ENCODE measurements at regions not wholly inside any gene's neighbourhood (a gene's known extent, or its start where the extent isn't known, plus 50 kb on each side); places are given as distances from the start of the nearest gene placed in this dataset.

GRCh38 chr10:59109826-59110225, 66.6 kb upstream of the PHYHIPL start:
- TF ChIP-seq POLR2AphosphoS5 (IDR thresholded peaks at IDR 0.05), result no peak
- TF ChIP-seq, protein P1, sequence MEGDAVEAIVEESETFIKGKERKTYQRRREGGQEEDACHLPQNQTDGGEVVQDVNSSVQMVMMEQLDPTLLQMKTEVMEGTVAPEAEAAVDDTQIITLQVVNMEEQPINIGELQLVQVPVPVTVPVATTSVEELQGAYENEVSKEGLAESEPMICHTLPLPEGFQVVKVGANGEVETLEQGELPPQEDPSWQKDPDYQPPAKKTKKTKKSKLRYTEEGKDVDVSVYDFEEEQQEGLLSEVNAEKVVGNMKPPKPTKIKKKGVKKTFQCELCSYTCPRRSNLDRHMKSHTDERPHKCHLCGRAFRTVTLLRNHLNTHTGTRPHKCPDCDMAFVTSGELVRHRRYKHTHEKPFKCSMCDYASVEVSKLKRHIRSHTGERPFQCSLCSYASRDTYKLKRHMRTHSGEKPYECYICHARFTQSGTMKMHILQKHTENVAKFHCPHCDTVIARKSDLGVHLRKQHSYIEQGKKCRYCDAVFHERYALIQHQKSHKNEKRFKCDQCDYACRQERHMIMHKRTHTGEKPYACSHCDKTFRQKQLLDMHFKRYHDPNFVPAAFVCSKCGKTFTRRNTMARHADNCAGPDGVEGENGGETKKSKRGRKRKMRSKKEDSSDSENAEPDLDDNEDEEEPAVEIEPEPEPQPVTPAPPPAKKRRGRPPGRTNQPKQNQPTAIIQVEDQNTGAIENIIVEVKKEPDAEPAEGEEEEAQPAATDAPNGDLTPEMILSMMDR (IDR thresholded peaks at IDR 0.05), result no peak

All from esophagus muscularis mucosa (tissue), 3 donors.